ENCODE measurements at regions not wholly inside any gene's neighbourhood (a gene's known extent, or its start where the extent isn't known, plus 50 kb on each side); places are given as distances from the start of the nearest gene placed in this dataset.

DNA sequence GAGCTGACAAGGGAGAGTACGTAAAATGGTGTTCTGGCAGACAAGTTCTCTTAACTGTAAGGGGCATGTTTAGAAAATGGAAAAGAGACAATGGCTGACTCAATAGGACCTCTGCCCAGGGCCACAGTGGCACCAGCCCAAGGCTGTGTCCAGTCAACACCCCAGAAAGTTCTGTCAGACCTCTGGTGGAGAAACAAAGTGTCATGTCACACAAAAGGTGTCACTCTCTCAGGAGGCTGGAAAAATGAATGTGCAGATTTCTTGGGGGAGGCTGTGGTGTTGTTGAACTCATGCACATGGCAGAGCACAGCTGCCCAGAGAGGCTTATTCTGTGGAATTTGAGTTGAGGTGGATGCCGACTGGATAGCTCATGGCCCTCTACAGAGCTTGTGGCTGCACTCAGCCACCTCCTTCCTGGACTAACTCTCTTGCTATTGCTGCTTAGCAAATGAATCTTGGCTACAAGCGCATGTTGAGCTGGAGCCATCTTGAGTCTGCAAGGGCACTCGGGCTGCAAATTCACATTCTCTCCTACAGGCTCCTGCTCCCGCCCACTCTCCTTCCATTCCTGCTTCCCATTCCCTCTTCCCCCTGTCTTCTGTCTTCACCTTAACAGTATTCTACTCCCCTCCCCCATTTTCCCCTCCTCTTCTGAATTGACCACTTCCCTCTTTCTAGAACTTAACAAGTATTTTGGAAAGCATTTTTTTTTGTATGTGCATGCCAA, 55.8 kb upstream of the SLC7A14 start:
- DNase-seq (no peak), ATAC-seq (ENCODE audit: insufficient read depth, low read depth) (no peak)
- Histone ChIP-seq H3K4me3 (ENCODE audit: low read depth in 1 of 2, low read length in 2 of 2) (no peak overlapping the region), H3K4me1 (ENCODE audit: insufficient read depth, low read length) (no peaks in the 10 kb centered on the region), H4K20me1 (ENCODE audit: insufficient read depth, low read length) (no peaks in the 10 kb centered on the region), H3K36me3 (ENCODE audit: insufficient read depth, low read length) (no peaks in the 10 kb centered on the region), H3K9me3 (ENCODE audit: insufficient read depth, low read length, severe bottlenecking) (no peaks in the 10 kb centered on the region), H3K27me3 (ENCODE audit: insufficient read depth, low read length, poor library complexity) (no peaks in the 10 kb centered on the region), H3K79me2 (ENCODE audit: insufficient read depth, low read length) (no peaks in the 10 kb centered on the region), H3K9ac (ENCODE audit: low read depth, low read length) (no peak overlapping the region), H3K4me2 (ENCODE audit: insufficient read depth, low read length) (no peak overlapping the region), H2AFZ (ENCODE audit: low read depth, low read length) (no peak overlapping the region), H3K27ac (ENCODE audit: low read length) (no peak overlapping the region)
- TF ChIP-seq, protein P1, sequence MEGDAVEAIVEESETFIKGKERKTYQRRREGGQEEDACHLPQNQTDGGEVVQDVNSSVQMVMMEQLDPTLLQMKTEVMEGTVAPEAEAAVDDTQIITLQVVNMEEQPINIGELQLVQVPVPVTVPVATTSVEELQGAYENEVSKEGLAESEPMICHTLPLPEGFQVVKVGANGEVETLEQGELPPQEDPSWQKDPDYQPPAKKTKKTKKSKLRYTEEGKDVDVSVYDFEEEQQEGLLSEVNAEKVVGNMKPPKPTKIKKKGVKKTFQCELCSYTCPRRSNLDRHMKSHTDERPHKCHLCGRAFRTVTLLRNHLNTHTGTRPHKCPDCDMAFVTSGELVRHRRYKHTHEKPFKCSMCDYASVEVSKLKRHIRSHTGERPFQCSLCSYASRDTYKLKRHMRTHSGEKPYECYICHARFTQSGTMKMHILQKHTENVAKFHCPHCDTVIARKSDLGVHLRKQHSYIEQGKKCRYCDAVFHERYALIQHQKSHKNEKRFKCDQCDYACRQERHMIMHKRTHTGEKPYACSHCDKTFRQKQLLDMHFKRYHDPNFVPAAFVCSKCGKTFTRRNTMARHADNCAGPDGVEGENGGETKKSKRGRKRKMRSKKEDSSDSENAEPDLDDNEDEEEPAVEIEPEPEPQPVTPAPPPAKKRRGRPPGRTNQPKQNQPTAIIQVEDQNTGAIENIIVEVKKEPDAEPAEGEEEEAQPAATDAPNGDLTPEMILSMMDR (IDR thresholded peaks at IDR 0.05; ENCODE audit: borderline replicate concordance, extremely low read depth, low read length, poor library complexity, severe bottlenecking): no peak
- TF ChIP-seq EZH2 (IDR thresholded peaks at IDR 0.05; ENCODE audit: borderline replicate concordance, low read depth, low read length, severe bottlenecking): no peak

DNA sequence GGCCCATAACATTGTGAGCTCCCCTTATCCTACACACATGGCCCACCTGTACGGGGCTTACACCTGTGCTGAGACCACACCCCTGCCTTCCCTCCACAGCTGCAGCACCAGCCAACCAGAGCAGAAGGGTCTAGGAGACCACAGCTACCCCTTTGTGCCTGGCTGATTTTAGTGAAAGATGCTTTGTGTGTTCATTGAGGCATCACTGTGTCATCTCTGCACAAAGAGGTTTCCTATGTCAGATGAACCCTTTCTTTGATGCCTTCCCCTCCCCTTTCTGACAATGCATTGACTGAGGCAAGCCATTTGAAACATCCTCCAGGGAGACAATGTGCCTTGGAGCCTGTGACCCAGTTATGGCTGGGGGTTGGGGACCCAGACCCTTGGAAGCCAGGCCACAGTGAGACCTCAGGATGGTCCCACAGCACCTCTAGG, 54.9 kb upstream of the SLC7A14 start:
- DNase-seq (no peak), ATAC-seq (ENCODE audit: insufficient read depth, low read depth) (no peak)
- Histone ChIP-seq H3K4me2 (ENCODE audit: insufficient read depth, low read length) (no peak overlapping the region), H3K9me3 (ENCODE audit: insufficient read depth, low read length, severe bottlenecking) (no peaks in the 10 kb centered on the region), H3K79me2 (ENCODE audit: insufficient read depth, low read length) (no peaks in the 10 kb centered on the region), H3K9ac (ENCODE audit: low read depth, low read length) (no peak overlapping the region), H4K20me1 (ENCODE audit: insufficient read depth, low read length) (no peaks in the 10 kb centered on the region), H3K4me3 (ENCODE audit: low read depth in 1 of 2, low read length in 2 of 2) (no peak overlapping the region), H3K4me1 (ENCODE audit: insufficient read depth, low read length) (no peaks in the 10 kb centered on the region), H3K27ac (ENCODE audit: low read length) (no peak overlapping the region), H2AFZ (ENCODE audit: low read depth, low read length) (no peak overlapping the region), H3K36me3 (ENCODE audit: insufficient read depth, low read length) (no peaks in the 10 kb centered on the region), H3K27me3 (ENCODE audit: insufficient read depth, low read length, poor library complexity) (no peaks in the 10 kb centered on the region)
- TF ChIP-seq EZH2 (IDR thresholded peaks at IDR 0.05; ENCODE audit: borderline replicate concordance, low read depth, low read length, severe bottlenecking): no peak
- TF ChIP-seq, protein P1 (IDR thresholded peaks at IDR 0.05; ENCODE audit: borderline replicate concordance, extremely low read depth, low read length, poor library complexity, severe bottlenecking): no peak

DNA sequence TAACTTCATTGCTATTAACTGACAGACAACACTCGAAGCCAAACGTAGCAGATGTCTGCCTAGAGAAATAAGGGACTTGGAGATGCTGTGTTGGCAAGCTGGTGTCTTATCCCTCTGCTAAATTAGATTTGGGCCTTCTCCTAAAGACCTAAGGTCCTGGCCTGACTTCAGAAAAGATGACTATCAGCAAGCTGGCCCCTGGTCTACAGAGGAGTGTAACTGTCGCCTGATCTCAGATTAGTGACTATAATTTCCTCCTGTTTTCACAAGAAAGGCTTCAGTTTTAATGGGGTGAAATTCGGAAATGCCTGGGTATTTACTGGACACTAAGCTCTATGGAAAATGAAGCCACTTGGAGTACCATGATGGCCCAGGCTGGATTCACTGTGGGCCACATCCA, 53.1 kb upstream of the SLC7A14 start:
- DNase-seq: no peak
- H2AFZ ChIP-seq (ENCODE audit: low read depth, low read length): no peak overlapping the region
- no peak overlapping the region for H3K9ac ChIP-seq (ENCODE audit: low read depth, low read length)
- no peak overlapping the region for H3K4me2 ChIP-seq (ENCODE audit: insufficient read depth, low read length)
- H3K27me3 ChIP-seq (ENCODE audit: insufficient read depth, low read length, poor library complexity): no peaks in the 10 kb centered on the region
- no peaks in the 10 kb centered on the region for H3K36me3 ChIP-seq (ENCODE audit: insufficient read depth, low read length)
- TF ChIP-seq, protein P1 (IDR thresholded peaks at IDR 0.05; ENCODE audit: borderline replicate concordance, extremely low read depth, low read length, poor library complexity, severe bottlenecking): no peak
- no peak for TF ChIP-seq EZH2 (IDR thresholded peaks at IDR 0.05; ENCODE audit: borderline replicate concordance, low read depth, low read length, severe bottlenecking)
- no peak overlapping the region for H3K27ac ChIP-seq (ENCODE audit: low read length)
- no peaks in the 10 kb centered on the region for H3K4me1 ChIP-seq (ENCODE audit: insufficient read depth, low read length)
- H4K20me1 ChIP-seq (ENCODE audit: insufficient read depth, low read length): no peaks in the 10 kb centered on the region
- H3K4me3 ChIP-seq (ENCODE audit: low read depth in 1 of 2, low read length in 2 of 2): no peak overlapping the region
- no peaks in the 10 kb centered on the region for H3K9me3 ChIP-seq (ENCODE audit: insufficient read depth, low read length, severe bottlenecking)
- no peak for ATAC-seq (ENCODE audit: insufficient read depth, low read depth)
- H3K79me2 ChIP-seq (ENCODE audit: insufficient read depth, low read length): no peaks in the 10 kb centered on the region

Measured in DND-41 (cell line).